HFFc6 (cell line): ENCODE measurements at regions not wholly inside any gene's neighbourhood (a gene's known extent, or its start where the extent isn't known, plus 50 kb on each side); places are given as distances from the start of the nearest gene placed in this dataset.

Source experiments
- DNase-seq: peaks from one replicate; pipeline ENCODE4 v3.0.0-alpha.2; 2018
- H3K27ac Mint-ChIP-seq: 2 replicates; pipeline ENCODE4 v1.8.0; 2020; ENCODE audit warnings: mild to moderate bottlenecking, mixed read lengths
- H3K27me3 Mint-ChIP-seq: 2 replicates; pipeline ENCODE4 v1.8.0; 2021; ENCODE audit warnings: mild to moderate bottlenecking, moderate library complexity, mixed read lengths; ENCODE audit not compliant: insufficient read depth
- H3K36me3 Mint-ChIP-seq: 2 replicates; pipeline ENCODE4 v1.8.0; 2021; ENCODE audit warnings: low read depth, mixed read lengths
- H3K4me1 Mint-ChIP-seq: 2 replicates; pipeline ENCODE4 v1.8.0; 2020; ENCODE audit warnings: low read depth, mixed read lengths
- H3K4me3 Mint-ChIP-seq: 2 replicates; pipeline ENCODE4 v1.8.0; 2020; ENCODE audit warnings: mild to moderate bottlenecking, moderate library complexity, mixed read lengths
- H3K9me3 Mint-ChIP-seq: 2 replicates; pipeline ENCODE4 v1.8.0; 2020; ENCODE audit warnings: mild to moderate bottlenecking, mixed read lengths
- CTCF ChIP-seq: fragments of 200-600 bp; sonication (generic); IDR thresholded peaks from 2 replicates; pipeline ENCODE4 v1.5.0; 2021; ENCODE audit warnings: antibody characterized with exemption, mild to moderate bottlenecking

- H3K27me3 Mint-ChIP-seq = peaks cover 7% of the 10 kb centered on the region
- H3K9me3 Mint-ChIP-seq = no peaks in the 10 kb centered on the region; the same call in 1 of the 2 replicates
- 0 out of 2 replicates have a peak, but pooled peaks cover 4% of the 10 kb centered on the region for H3K36me3 Mint-ChIP-seq
- DNase-seq = no peak
- TF ChIP-seq CTCF = no peak
- no peak overlapping the region for H3K27ac Mint-ChIP-seq
- no peak overlapping the region for H3K4me3 Mint-ChIP-seq
- H3K4me1 Mint-ChIP-seq = no peaks in the 10 kb centered on the region
Observed at GRCh38 chr15:58324533-58324932, 107.3 kb upstream of the LIPC start.

GRCh38 chr15:58327958-58328357 is 103.8 kb upstream of the LIPC start:
- peaks cover 8% of the 10 kb centered on the region for H3K27me3 Mint-ChIP-seq
- DNase-seq = no peak
- no peak overlapping the region for H3K27ac Mint-ChIP-seq
- 0 out of 2 replicates have a peak, but pooled peaks cover 4% of the 10 kb centered on the region for H3K36me3 Mint-ChIP-seq
- H3K4me3 Mint-ChIP-seq = no peak overlapping the region
- peaks cover 32% of the 10 kb centered on the region for H3K4me1 Mint-ChIP-seq
- no peaks in the 10 kb centered on the region; the same call in 1 of the 2 replicates for H3K9me3 Mint-ChIP-seq
- TF ChIP-seq CTCF = no peak

- DNase-seq = no peak
- no peak overlapping the region for H3K4me3 Mint-ChIP-seq
- TF ChIP-seq CTCF = no peak
- no peaks in the 10 kb centered on the region; the same call in none of the 2 replicates for H3K9me3 Mint-ChIP-seq
- H3K27ac Mint-ChIP-seq = no peak overlapping the region
- peaks cover 42% of the 10 kb centered on the region for H3K4me1 Mint-ChIP-seq
- 0 out of 2 replicates have a peak, but pooled peaks cover 8% of the 10 kb centered on the region for H3K36me3 Mint-ChIP-seq
- H3K27me3 Mint-ChIP-seq = peaks cover 10% of the 10 kb centered on the region
Observed at GRCh38 chr15:58329211-58329610, 102.6 kb upstream of the LIPC start.

- H3K27ac Mint-ChIP-seq = no peak overlapping the region
- H3K9me3 Mint-ChIP-seq = peaks cover 4% of the 10 kb centered on the region
- DNase-seq = no peak
- peaks cover 12% of the 10 kb centered on the region for H3K27me3 Mint-ChIP-seq
- peaks cover 42% of the 10 kb centered on the region for H3K4me1 Mint-ChIP-seq
- no peak for TF ChIP-seq CTCF
- H3K4me3 Mint-ChIP-seq = no peak overlapping the region; the same call in 1 of the 2 replicates
- H3K36me3 Mint-ChIP-seq = peaks cover 12% of the 10 kb centered on the region
Observed at GRCh38 chr15:58329781-58330671, 101.8 kb upstream of the LIPC start.

GRCh38 chr15:58330741-58331559 is 100.8 kb upstream of the LIPC start:
- peak overlapping the region; percentile 87 for H3K4me3 Mint-ChIP-seq

More at GRCh38 chr15:58330741-58331559, 100.8 kb upstream of the LIPC start:
- H3K36me3 Mint-ChIP-seq = peaks cover 14% of the 10 kb centered on the region
- peak overlapping the region; percentile 100 for H3K27ac Mint-ChIP-seq
- peaks cover 5% of the 10 kb centered on the region for H3K9me3 Mint-ChIP-seq
- H3K27me3 Mint-ChIP-seq = peaks cover 10% of the 10 kb centered on the region
- H3K4me1 Mint-ChIP-seq = peaks cover 42% of the 10 kb centered on the region
- DNase-seq = no peak
- no peak for TF ChIP-seq CTCF
